HG02759 (cell line): ENCODE measurements at regions not wholly inside any gene's neighbourhood (a gene's known extent, or its start where the extent isn't known, plus 50 kb on each side); places are given as distances from the start of the nearest gene placed in this dataset.

ENCODE experiments used
- ATAC-seq: cut with Tn5 transposase; IDR thresholded peaks from one replicate; pipeline ENCODE4 v1.9.1; 2021; ENCODE audit warnings: mild to moderate bottlenecking, moderate library complexity; ENCODE audit not compliant: unreplicated experiment

DNA sequence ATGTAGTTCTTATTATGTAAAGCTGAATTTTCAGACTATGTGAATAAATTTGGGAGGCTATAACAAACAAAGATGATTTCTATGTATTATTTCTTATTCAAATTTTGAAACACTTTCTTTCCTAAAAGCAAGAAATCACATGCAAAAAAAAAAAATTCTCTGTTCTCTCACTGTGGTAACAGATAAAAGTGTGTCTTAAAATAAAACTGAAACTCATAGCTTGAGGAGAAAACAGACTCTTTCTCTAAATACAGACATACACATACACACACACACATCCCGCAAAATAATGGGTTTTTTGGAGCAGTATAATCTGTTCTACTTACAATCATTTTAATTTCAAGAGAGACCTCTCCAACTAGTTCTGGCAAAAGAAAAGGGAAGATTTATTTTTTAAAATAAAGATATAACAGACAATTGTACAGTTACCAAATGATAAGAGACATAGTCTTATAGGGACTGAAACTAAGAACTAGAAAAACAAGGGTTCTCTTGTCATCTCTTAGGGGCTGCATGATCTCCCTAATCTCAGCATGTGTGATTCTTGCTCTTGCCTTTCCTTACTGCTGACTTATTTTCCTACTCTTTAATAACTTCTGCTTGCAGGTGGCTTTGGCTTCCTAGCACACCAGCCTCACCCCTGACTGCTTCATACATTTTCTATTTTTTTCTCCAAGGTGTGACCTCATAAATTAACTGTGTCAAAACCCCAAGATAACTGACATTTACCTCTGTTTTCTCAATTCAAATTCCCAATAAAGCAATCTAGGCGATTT lies 483.5 kb upstream of the POT1 start:
- ATAC-seq = no peak

DNA sequence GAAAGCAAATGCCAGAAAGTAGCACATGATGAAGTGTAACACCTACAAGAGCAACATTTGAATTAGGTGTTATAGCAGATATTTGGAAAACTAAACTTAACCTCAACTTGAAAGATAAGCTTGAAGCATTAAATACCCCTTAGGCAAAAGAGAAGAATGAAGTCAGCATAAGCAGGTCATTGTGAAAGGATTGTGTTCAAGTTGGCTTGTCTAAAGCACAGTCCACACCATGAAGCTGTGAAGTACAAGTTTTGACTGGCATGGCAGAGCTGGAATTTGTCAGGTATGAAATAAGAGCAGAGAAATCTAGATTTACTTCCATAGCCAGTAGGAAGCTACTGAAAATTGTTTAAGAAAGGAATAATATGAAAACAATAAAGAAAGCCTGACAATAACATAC lies 480.3 kb upstream of the POT1 start:
- no peak for ATAC-seq

DNA sequence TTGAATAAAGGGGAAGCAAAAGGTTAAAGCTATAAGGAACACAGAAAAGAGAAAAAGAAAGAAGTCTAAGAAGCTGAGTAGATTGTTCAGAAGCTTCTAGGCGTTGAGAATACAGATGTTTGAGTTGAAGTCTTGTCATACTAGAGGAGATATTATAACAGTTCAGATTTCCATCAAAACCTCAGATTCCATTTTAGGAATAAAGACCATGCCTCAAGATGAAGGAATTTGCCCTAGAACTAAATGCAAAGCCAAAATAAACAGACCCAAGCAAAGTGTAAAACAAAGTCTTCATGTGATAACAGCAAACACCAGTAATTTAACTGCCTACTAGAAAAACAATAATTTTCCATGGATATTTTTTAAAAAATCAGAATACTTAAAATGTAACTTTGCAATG lies 476.5 kb upstream of the POT1 start:
- no peak for ATAC-seq

DNA sequence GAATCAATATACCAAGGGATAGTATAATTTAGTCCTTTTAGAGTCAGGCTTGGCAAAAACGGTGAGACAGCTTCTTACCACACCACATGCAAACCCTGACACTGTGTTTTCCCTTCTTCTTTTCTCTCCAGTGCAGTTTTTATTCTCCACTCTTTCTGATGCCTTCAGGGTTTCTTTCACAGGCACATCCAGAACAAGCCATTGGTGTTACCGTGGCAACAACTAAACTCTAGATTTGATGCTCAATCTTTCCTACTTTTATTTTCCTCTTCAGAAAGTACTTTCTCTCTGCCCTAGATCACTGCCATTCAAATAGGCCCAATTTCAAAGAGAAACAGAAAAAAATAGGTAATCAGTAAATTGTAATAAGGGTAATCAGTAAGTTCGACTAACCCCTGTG lies 469.8 kb upstream of the POT1 start:
- no peak for ATAC-seq

DNA sequence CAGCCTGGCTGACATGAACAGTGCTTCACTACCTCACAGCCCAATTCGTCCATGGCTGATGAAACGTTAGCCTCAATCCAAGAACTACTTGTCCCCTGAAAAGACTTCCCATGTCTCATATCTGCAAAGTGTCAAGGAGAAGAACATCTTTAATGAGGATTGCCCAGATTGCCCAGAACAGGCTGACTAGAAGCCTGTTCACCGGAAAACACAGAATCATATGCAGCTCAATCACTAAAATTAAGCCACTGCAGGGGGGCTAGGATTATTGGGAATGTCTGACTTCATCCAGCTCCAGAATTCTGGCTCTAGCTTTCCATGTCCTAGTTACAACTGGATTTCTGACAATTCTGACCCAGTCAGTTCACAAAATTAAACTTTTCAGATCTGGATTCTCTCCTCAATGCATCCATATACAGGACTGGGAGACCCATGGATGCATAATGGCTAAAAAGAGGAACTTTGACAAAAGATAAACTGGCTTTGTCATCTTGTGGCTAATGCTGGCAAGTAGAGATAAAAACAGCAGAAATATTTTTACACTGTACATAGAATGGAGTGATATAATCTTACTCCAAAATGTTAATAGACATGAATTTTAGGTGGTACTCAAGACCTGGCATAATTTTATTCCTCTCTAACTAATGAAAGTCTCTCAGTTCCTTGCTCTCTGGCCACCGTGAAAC lies 467.0 kb upstream of the POT1 start:
- no peak for ATAC-seq

DNA sequence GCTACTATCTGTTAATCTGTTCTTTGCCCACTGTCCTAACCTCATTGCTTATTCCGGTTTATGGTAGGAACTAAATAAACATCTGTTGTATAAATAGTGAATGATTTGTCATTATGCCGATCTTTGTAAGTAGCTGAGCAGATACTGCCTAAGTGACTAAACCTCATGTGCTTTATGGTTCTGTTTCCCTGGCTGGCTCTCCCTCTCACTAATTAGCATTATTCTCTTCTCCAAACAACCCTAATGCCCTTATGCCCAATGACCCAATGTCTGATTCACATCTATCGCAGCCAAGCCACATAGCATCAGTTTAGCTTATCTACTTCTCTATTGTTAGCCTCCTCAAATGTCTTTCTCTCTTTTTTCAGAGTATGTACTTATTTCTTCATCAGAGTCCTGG lies 462.3 kb upstream of the POT1 start:
- no peak for ATAC-seq

DNA sequence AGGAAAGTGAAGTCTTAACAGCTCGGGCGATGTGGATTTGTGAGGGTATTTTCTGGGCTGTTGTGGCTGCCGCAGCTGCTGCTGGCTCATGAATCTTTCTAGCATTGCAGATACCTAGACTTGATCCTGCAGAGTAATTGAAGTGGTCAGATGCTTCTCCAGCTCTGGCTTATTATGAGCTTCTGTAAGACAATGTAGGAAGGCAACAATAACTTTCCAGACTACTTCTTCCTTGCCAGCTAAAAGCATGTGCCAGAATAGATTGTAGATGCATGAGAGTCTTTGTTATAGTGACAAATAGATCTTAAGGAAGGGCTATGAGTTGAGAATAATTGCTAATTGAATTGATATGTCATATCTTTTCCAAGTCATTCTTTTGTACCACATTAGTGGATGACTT lies 461.4 kb upstream of the POT1 start:
- ATAC-seq = no peak

DNA sequence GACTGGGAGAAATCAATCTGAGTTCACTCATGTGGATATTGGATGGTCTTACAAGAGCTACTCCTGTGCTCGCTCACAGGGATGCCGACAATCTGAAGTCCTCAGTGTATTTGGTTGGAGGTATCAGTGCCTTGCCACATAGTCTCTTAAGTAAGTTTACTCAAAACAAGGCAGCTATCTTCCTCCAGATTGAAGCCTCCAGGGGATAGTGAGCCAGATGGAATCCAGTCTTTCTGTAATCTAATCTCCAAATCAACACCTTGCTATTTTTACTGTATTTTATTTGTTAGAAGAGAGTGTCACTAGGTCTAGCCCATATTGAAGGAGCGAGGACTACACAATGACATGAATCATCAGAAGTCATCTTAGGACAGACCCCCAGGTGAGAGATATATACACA lies 456.6 kb upstream of the POT1 start:
- ATAC-seq = no peak

DNA sequence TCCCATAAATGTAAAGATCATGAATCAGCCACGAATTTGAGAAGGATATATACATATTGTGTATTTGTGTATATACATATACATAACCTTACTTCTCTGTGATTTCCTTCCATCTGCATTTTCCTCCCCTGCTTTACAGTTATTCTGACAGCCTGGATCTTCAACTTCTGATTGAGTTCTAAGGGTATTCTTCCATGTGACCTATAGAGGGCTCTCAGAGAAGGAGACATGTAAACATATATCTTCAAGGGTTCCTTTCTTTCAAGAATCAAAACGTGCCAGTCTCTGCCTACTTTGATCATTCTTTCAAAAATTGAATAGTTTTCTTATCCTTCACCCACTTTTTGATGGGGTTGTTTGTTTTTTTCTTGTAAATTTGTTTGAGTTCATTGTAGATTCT lies 453.7 kb upstream of the POT1 start:
- no peak for ATAC-seq

DNA sequence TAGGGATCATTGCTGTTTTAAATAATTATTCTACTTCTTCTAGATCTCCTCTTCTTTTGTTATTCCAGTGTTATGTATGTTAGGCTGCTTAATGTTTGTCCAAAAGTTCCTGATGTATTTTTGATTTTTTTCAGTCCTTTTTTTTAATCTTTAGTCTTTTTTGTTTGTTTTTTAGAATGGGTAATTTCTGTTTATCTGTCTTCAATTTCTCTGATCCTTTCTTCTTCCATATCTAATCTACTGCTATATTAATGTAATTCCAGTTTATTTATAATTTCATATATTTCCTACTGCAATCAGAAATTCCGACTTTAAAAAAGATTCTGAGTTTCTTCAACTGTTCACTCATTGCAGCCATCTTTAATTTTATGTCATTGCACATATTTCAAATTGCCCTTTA lies 452.8 kb upstream of the POT1 start:
- no peak for ATAC-seq

DNA sequence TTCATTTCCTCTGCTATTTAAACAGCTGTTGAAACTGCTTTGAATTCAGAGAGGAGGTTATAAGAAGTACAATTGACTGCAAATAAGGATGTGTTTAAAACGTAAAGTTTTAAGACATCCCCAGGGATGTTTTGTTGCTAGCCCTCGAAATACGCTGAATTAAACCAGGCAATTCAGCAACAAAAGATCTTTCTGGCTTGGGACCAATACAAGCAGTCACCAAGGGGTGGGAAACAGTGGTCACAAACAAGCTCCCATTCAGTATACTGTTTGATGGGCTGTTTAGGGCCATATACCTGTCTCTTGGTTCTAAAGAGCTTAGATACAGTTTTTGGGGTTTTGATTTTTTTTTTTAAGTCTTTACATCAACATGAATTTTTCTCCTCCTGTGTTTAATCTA lies 446.3 kb upstream of the POT1 start:
- ATAC-seq = no peak

DNA sequence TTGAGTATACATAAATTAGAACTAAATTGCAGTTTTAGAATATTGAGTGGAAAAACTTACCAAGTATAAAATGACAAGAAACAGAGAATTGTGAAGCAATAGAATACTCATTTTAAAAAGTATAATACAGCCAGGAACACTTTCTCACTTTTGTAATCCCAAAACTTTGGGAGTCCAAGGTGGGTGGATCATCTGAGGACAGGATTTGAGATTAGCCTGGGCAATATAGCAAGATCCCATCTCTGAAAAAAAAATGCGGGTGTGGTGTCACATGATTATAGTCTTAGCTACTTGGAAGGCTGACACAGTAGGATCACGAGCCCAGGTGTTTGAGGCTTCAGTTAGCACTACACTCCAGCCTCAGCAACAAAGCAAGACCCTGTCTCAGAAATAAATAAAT lies 440.9 kb upstream of the POT1 start:
- no peak for ATAC-seq

DNA sequence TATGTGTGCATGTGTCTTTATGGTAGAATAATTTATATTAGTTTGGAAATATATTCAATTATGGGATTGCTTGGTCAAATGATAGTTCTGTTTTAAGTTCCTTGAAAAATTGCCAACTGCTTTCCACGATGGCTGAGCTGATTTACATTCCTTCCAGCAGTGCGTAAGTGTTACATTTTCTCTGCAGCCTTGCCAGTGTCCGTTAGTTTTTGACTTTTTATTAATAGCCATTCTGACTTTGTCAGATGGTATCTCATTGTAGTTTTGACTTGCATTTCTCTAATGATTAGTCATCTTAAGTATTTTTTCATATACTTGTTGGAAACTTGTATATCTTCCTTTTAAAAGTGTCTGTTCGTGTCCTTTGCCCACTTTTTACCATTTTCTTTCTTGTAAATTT lies 434.2 kb upstream of the POT1 start:
- no peak for ATAC-seq

DNA sequence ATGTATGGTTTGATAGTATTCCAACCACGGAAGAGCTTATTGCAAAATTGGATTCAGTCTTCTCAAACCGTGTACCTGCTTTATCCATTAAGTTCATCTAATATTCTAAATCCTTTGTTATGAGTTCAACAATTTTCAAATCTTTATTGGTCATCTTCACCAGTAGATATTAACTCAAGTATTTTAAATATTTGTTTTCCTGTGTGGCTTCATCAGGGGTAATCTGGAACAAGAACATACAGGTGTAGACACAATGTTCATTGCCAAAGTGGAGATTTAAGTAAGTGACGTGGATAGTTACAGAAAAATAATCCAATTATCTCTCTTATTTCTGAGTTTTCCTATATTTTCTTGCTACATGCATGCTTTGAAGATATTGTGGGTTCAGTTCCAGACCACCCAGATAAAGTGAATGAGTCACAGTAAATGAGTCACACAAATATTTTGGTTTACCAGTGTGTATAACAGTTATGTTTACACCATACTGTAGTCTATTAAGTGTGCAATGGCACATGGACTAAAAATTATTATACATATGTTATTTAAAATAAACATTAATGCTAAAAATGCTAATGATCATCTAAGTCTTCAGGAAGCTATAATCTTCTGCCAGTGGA lies 429.0 kb upstream of the POT1 start:
- ATAC-seq = no peak

DNA sequence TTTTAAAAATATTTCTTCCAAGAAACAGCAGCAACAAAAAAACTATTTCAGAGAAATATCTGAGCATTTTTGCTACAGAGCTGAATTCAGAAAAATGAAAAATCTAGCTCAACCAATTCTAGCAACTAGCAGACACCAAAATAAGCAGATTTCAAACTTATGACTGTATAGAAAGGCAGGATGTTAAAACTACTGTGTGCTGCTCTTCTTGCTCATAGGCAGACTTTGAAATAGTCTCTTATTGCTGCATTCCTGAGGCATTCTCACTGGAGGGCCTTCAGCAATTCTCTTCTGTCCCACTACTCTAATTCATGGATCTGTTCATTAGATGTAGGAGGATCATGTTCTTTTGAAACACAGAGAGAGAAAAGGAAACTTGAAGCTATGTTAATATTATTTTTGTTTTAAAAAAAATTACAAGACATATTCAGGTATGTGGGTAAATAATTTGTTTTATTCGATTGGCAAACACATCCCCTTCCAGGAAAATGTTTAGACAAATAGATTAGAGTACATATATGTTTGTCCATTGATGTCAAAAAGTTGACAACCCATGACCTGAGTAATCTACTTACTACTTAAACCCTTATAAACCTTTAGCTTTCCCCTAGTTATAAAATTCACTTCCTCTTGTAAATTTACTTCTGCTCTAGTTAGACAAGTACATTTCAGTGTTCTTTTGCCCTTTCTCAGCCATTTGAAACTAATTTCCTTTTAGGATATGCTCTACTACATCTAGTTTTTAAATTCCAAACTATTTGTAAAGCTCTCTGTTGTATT lies 428.2 kb upstream of the POT1 start:
- no peak for ATAC-seq

DNA sequence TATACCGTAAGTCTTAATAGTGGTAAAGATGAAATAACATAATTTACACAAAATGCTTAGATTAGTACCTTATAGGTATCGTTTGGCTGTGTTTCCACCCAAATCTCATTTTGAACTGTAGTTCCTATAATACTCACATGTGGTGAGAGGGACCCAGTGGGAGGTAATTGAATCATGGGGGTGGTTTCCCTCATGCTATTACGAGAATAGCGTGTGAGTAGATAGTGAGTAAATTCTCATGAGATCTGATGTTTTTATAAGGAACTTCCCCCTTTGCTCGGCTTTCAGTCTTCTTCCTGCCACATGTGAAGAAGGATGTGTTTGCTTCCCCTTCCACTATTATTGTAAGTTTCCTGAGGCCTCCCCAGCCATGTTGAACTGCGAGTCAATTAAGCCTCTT lies 426.3 kb upstream of the POT1 start:
- peak; percentile 91 for ATAC-seq

DNA sequence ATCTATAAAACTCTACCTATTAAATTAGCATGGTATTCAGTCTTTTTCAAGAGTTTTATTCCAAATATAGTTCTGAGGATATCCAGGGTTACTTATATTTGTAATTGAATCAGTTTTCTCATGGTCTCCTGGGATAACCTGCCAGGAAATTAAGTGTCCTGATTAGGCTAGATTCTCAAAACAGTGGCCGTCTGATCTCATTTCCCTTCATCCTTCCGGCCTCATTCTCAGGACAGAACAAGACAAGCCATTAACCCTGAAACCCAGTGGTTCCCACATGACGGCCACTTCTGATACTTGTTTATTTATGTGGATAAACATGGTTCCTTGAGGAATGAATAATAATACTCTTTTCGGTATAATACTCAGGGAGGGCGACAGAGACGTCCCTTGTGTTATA lies 417.6 kb upstream of the POT1 start:
- ATAC-seq = no peak

DNA sequence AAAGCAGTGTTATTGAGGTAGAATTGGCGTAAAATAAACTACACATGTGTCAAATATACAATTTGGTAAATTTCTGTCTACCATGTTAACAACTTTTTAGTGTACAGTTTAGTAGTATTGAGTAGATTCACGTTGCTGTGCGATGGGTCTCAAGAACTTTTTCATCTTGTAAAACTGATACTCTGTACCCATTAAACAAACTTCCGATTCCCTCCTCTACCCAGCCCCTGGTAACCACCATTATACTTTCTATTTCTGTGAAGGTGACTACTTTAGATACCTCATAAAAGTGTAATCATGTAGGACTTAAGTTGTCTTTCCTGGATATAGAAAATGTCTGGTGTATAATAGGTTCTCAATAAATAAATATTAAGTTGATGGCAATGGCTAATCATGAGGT lies 408.5 kb upstream of the POT1 start:
- ATAC-seq = no peak

DNA sequence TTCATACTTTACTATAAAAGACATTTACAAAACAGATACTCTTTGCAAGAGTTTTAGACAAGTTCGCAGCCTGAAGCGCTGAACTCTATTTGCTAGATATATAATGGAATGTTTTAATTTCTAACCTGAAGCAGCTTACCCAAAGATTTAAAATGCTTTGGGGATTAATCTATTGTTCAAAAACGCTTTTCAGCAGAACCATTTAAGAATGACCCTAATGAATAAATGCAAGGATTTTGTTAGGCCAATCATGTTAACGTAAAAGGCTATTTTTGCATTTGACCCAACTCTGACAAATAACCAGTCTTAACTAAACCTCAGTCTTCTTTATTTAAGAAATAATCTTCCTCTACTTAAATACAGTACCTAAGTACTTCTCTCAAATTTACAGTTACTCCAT lies 406.7 kb upstream of the POT1 start:
- no peak for ATAC-seq

DNA sequence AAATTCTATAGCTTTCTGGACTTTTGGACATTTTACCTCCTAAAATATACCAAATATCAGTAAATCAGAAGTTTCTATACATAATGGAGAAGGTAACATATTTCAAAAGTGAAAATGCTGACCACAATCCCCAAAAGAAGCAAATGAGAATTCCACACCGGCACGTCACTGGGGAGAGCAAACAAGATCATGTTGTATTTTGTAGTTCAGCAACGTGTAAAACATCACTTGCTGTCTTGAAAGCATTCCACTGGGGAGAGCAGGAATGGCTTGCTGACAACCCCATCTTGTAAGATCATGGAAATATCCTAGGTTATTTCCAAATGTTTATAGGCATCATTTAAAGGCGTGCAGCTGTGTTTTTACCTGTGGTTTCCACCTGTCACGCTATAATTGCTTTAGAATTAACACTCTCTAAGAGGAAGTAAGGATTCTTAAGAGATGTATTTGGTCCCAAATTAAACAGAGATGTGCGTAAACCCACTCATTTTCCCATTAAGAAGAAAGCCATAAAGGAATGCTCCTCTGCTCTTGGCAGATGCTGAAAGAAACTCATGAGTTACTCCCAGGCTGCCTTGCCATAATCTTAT lies 397.1 kb upstream of the POT1 start:
- no peak for ATAC-seq

DNA sequence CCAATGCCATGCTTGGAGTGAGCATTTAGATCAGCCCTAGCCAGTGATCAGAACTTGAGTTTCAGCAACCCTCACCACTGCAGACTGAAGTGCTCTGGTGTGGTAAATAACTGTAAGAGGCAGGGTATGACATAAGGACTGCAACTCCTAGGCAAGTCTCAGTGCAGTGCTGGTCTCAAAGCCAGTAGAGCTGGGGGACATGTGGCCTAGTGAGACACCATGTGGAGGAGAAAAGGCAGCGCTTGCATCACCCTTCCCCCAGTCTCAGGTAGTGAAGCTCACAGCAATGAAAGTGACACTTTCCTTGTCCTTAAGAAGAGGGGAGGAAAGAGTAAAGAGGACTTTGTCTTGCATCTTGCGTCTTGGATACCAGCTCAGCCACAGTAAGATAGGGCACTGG lies 386.8 kb upstream of the POT1 start:
- ATAC-seq = peak; percentile 80
